ENCODE measurements at regions not wholly inside any gene's neighbourhood (a gene's known extent, or its start where the extent isn't known, plus 50 kb on each side); places are given as distances from the start of the nearest gene placed in this dataset.
A peak's percentile ranks its signal among the peaks of the same experiment; 100 is the strongest.

DNA sequence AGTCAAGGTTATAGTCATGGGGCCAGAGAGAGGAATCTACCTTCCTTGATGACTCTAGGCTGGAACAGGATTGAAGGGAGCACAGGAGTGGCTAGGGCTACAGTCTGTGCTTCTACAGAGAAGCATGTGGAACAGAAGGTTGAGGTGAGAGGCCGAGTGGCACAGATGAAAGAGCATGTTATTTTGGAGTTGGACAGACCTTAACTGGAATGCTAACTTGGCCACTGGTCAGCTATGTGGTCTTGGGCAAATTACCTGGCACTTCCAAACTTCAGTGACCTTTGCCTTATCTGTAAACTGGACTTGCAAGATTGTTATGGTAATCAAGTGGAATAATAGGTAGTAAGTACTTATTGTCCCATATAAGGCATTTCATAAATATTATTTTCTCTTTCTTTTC is 252.7 kb downstream of the KCNRG start:
- peak overlapping the region; percentile 62 for H3K56ac ChIP-seq (ENCODE audit: insufficient read length, low read depth, low read length)
- no peak overlapping the region for H3T11ph ChIP-seq (ENCODE audit: low read length)

More for the DNA sequence above, 252.7 kb downstream of the KCNRG start:
- no peak overlapping the region for H4K5ac ChIP-seq (ENCODE audit: insufficient read length, low read depth, low read length)
- H3K79me2 ChIP-seq (ENCODE audit: insufficient read depth, low read length), result no peaks in the 10 kb centered on the region
- no peak overlapping the region for H4K8ac ChIP-seq (replicated peaks; ENCODE audit: insufficient read length, low read depth, low read length)
- H2BK12ac ChIP-seq (ENCODE audit: insufficient read length, low read depth, low read length), result no peak overlapping the region
- H3K27ac ChIP-seq (ENCODE audit: insufficient read length, low read depth, low read length), result no peak overlapping the region
- H3K18ac ChIP-seq (ENCODE audit: insufficient read length, low read depth, low read length), result no peak overlapping the region
- no peak overlapping the region for H2AFZ ChIP-seq (ENCODE audit: low read length)
- peak overlapping the region; percentile 13 for H3K9ac ChIP-seq (ENCODE audit: extremely low read depth, insufficient read length, low read length)
- H3K23me2 ChIP-seq (ENCODE audit: insufficient read length, low read depth, low read length, poor library complexity, severe bottlenecking), result no peaks in the 10 kb centered on the region
- Mint-ChIP-seq H3K4me1 (peaks cover 2 to 7% of the 10 kb centered on the region in 2 experiments; a peak in 3 of 4 replicates), H3K36me3 (ENCODE audit: insufficient read depth in 1 of 3, low read depth in 3 of 3) (peaks cover 0 to 1% (median 0%) of the 10 kb centered on the region in 3 experiments; a peak in 1 of 7 replicates), H3K27ac (no peak overlapping the region), H3K4me3 (no peak overlapping the region), H3K27me3 (ENCODE audit: low read depth) (no peaks in the 10 kb centered on the region), H3K9me3 (no peaks in the 10 kb centered on the region)
- no peak overlapping the region for H2BK15ac ChIP-seq (ENCODE audit: low read depth, low read length)
- H3K9me3 ChIP-seq (ENCODE audit: control insufficient read depth, low read depth, low read length), result no peaks in the 10 kb centered on the region
- H3K4me1 ChIP-seq (ENCODE audit: insufficient read depth, low read length), result no peaks in the 10 kb centered on the region; the same call in 1 of the 2 replicates
- H4K91ac ChIP-seq (ENCODE audit: insufficient read length, low read depth, low read length), result no peak overlapping the region
- no peak overlapping the region for H2BK20ac ChIP-seq (ENCODE audit: low read depth, low read length, poor library complexity, severe bottlenecking)
- TF ChIP-seq, protein P1, sequence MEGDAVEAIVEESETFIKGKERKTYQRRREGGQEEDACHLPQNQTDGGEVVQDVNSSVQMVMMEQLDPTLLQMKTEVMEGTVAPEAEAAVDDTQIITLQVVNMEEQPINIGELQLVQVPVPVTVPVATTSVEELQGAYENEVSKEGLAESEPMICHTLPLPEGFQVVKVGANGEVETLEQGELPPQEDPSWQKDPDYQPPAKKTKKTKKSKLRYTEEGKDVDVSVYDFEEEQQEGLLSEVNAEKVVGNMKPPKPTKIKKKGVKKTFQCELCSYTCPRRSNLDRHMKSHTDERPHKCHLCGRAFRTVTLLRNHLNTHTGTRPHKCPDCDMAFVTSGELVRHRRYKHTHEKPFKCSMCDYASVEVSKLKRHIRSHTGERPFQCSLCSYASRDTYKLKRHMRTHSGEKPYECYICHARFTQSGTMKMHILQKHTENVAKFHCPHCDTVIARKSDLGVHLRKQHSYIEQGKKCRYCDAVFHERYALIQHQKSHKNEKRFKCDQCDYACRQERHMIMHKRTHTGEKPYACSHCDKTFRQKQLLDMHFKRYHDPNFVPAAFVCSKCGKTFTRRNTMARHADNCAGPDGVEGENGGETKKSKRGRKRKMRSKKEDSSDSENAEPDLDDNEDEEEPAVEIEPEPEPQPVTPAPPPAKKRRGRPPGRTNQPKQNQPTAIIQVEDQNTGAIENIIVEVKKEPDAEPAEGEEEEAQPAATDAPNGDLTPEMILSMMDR (conservative IDR thresholded peaks at IDR 0.05), result no peak
- H4K20me1 ChIP-seq (ENCODE audit: control insufficient read depth, insufficient read depth, insufficient read length), result no peaks in the 10 kb centered on the region
- no peak overlapping the region for H3K4me2 ChIP-seq (ENCODE audit: insufficient read depth, insufficient read length, low read length)
- no CpG with 5 or more reads among the region's 1 CpG for WGBS (ENCODE audit: extremely low coverage, insufficient read length, low lambda C conversion rate)
- H2BK120ac ChIP-seq (ENCODE audit: low read depth, low read length, poor library complexity, severe bottlenecking), result no peak overlapping the region
- no peak overlapping the region for H2BK5ac ChIP-seq (ENCODE audit: insufficient read length, low read length)
- H3K4ac ChIP-seq (ENCODE audit: low read depth, low read length), result no peak overlapping the region
- no peak for DNase-seq
- H3K14ac ChIP-seq (ENCODE audit: insufficient read depth, low read length), result no peak overlapping the region
- no peak overlapping the region for H3K23ac ChIP-seq (ENCODE audit: insufficient read length, low read depth, low read length)
- no peaks in the 10 kb centered on the region for H3K27me3 ChIP-seq (ENCODE audit: insufficient read depth, low read length)
- no peaks in the 10 kb centered on the region for H3K79me1 ChIP-seq (ENCODE audit: insufficient read depth, low read depth, low read length, poor library complexity, severe bottlenecking)
- H2AK5ac ChIP-seq (ENCODE audit: insufficient read length, low read length), result no peak overlapping the region

Measured in H9 (cell line).